AG04449 (cell line): ENCODE measurements at regions not wholly inside any gene's neighbourhood (a gene's known extent, or its start where the extent isn't known, plus 50 kb on each side); places are given as distances from the start of the nearest gene placed in this dataset.

Experiments used
- CTCF ChIA-PET: fragments of 350-600 bp; formaldehyde crosslinking; extraction: SDS; loops from one replicate; lab custom pipeline; 2021; ENCODE audit warnings: antibody characterized with exemption; lab: Yijun Ruan, JAX
- POLR2A ChIA-PET: fragments of 400-600, 350-600 bp; formaldehyde crosslinking; extraction: SDS; loops from one replicate; lab custom pipeline; 2020; ENCODE audit warnings: antibody characterized with exemption, inconsistent platforms; lab: Yijun Ruan, JAX
- DNase-seq: peaks from one replicate; pipeline ENCODE4 v3.0.0-alpha.2; 2010; ENCODE audit warnings: low read depth, low spot score
- H3K4me3 ChIP-seq: 2 replicates; pipeline ENCODE4 v1.5.1; 2011; ENCODE audit warnings: low read depth, mild to moderate bottlenecking, control low read depth, low read length
- TF ChIP-seq, protein P1 (sequence below): IDR thresholded peaks from one replicate; pipeline ENCODE4 v1.5.1; 2011; ENCODE audit warnings: mild to moderate bottlenecking, moderate library complexity, low read length, control low read depth, inconsistent platforms; ENCODE audit not compliant: insufficient read depth; ENCODE audit errors: missing control alignments

- ChIA-PET CTCF (no interaction called here), POLR2A (no interaction called here)
- no peak overlapping the region for H3K4me3 ChIP-seq
- no peak for DNase-seq
- TF ChIP-seq, protein P1, sequence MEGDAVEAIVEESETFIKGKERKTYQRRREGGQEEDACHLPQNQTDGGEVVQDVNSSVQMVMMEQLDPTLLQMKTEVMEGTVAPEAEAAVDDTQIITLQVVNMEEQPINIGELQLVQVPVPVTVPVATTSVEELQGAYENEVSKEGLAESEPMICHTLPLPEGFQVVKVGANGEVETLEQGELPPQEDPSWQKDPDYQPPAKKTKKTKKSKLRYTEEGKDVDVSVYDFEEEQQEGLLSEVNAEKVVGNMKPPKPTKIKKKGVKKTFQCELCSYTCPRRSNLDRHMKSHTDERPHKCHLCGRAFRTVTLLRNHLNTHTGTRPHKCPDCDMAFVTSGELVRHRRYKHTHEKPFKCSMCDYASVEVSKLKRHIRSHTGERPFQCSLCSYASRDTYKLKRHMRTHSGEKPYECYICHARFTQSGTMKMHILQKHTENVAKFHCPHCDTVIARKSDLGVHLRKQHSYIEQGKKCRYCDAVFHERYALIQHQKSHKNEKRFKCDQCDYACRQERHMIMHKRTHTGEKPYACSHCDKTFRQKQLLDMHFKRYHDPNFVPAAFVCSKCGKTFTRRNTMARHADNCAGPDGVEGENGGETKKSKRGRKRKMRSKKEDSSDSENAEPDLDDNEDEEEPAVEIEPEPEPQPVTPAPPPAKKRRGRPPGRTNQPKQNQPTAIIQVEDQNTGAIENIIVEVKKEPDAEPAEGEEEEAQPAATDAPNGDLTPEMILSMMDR = no peak
Observed at GRCh38 chr2:59413751-59414570, 1139.5 kb downstream of the BCL11A start.

DNA sequence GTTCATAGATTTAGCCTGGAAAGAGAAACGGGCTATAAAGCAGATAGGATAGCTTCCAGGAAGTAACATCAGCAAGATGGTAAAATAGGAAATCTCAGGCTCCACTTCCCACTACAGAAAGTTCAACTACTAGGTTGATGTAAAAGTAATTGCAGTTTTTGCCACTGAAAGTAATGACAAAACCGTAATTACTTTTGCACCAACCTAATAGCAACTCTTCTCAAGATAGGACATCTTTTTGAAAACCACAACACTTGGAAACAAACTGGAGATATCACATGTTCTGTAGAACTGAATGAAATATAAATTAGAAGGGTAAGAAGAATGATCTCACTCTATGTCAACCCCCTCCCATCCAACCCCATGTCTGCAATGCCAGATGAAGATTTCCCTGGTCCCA is 1154.3 kb downstream of the BCL11A start:
- ChIA-PET POLR2A (no interaction called here), CTCF (no interaction called here)
- H3K4me3 ChIP-seq = no peak overlapping the region
- TF ChIP-seq, protein P1 = no peak
- no peak for DNase-seq

GRCh38 chr2:59398081-59398480 is 1155.4 kb downstream of the BCL11A start:
- no peak overlapping the region for H3K4me3 ChIP-seq
- TF ChIP-seq, protein P1 = no peak
- DNase-seq = no peak
- ChIA-PET CTCF (no interaction called here), POLR2A (no interaction called here)

- H3K4me3 ChIP-seq = no peak overlapping the region
- ChIA-PET CTCF (no interaction called here), POLR2A (no interaction called here)
- TF ChIP-seq, protein P1 = no peak
- DNase-seq = no peak
Observed at GRCh38 chr2:59395119-59395518, 1154.0 kb upstream of the FANCL start.

- no peak for DNase-seq
- no peak overlapping the region for H3K4me3 ChIP-seq
- TF ChIP-seq, protein P1 = no peak
- ChIA-PET CTCF (no interaction called here), POLR2A (no interaction called here)
Observed at GRCh38 chr2:59391896-59392295, 1150.8 kb upstream of the FANCL start.

- ChIA-PET POLR2A (no interaction called here), CTCF (no interaction called here)
- TF ChIP-seq, protein P1 = no peak
- no peak for DNase-seq
- no peak overlapping the region for H3K4me3 ChIP-seq
Observed at GRCh38 chr2:59390581-59390980, 1149.5 kb upstream of the FANCL start.
